GM19455 (cell line): ENCODE measurements at regions not wholly inside any gene's neighbourhood (a gene's known extent, or its start where the extent isn't known, plus 50 kb on each side); places are given as distances from the start of the nearest gene placed in this dataset.

Experiments used
- ATAC-seq: cut with Tn5 transposase; IDR thresholded peaks from one replicate; pipeline ENCODE4 v1.9.1; 2021; ENCODE audit not compliant: unreplicated experiment

DNA sequence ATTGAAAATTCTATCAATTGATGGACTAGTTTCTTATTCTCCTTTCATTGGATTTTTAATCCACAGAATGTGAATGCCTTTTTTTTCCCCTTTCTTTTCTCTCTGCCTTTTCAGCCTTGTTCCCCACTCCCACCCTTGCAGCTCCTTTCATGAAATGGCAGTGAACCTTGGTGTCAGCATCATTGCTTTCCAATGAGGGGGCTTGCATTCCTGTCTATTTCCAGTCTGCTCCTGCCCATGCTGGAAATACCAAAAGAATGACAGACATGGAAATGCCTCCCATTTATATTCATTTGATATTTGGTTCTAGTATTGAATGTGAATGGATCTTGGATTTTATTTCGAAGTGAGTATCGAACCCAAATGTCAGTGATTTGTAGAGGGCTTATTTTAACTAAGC lies 162.7 kb upstream of the SGCD start:
- ATAC-seq = no peak

DNA sequence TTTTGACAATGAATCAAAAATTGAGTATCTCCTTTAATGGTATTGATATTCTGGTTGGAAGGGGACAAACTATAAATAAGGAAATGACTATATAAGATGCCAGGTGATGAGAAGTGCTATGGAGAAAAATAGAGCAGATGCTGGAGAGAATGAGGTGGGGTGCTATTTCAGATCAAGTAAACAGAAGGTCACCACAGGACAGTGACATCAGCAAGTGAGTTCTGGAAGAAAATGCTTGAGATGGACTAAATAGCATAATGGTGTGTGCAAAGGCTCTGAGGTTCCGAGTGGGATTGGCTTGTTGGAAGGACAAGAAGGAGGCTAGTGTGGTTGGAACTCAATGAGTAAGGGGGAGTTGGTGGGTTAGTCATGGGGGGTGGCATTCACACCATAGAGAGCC lies 157.5 kb upstream of the SGCD start:
- no peak for ATAC-seq

DNA sequence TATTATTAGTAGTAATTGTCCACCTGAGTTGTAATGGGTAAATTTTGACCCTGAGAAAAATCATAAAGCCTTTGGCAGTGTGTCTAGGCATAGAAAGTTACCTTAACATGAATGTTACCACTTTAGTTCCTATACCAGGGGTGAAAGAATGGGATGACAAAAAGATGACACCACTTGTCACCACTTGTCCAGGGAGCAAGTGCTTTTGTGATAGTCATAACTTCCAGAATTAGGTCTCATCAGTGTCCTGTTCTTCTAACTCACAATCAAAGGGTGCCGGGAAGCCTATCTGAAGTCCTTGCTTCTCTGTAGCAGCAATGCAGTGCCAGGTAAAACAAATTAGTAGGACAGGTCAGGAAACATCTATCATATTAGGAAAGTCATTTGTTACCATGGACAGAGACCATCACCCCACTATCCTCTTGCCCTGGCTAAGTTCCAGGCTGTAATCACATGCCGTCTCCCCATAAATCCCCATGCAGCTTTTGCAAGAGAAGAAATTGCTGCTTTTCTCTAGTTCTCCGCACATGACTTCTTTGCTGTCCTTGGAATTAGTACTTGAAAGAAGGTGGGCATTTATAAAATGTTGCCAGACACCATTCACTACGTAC lies 156.5 kb upstream of the SGCD start:
- no peak for ATAC-seq

DNA sequence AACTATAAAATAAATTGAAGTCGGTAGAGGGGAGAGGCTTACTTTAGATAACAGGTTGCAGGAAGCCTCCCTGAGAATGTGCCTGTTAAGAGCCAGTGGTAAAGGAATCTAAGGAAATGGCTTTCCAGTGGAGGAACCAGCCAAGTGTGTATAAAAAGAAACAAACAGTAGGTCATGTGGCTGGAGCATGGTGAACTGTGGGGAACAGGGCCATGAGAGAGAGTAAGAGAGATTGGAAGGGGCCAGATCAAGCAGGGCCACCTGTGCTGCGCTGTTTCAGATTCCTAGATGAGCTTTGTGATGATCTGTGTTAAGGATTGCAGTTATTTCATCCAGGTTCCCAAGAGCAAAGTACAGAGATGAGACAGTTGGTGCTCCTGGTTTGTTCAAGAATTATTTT lies 152.7 kb upstream of the SGCD start:
- ATAC-seq = no peak

DNA sequence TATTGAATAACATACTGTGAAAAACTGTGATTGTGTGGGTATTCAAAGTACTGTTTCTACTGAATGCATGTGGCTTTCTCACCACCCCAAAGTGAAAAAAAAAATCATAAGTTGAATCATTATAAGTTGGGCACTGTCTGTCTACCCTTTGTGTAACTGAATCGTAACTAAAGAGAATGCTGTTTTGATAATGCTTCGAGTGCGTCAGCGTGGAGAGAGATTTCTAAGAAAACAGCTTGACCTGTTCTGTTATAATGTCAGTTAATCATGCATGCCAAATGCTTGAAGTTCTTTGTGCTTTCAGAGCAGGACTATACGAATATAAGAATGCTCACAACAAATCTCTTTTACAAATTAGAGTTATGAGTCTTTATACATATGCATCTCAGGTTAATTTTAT lies 148.8 kb upstream of the SGCD start:
- no peak for ATAC-seq

DNA sequence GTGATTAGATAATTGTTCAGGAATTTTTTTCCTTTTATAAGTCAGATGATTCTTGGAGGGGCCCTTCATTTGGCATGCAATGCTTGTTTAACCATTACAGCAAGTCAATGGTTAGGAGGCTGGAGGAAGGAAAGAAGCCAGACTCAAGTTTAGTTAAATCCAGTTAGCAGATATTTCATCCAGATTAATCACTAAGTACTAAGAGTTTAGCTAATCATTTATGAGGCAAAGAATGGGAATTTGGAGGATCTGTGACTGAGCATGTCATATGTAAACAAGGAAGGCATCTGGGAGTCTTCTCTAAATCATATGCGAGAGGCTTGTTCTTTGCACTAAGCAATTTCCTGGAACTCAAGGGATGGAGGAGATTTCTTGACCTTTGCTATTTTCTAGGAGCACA lies 145.3 kb upstream of the SGCD start:
- no peak for ATAC-seq

DNA sequence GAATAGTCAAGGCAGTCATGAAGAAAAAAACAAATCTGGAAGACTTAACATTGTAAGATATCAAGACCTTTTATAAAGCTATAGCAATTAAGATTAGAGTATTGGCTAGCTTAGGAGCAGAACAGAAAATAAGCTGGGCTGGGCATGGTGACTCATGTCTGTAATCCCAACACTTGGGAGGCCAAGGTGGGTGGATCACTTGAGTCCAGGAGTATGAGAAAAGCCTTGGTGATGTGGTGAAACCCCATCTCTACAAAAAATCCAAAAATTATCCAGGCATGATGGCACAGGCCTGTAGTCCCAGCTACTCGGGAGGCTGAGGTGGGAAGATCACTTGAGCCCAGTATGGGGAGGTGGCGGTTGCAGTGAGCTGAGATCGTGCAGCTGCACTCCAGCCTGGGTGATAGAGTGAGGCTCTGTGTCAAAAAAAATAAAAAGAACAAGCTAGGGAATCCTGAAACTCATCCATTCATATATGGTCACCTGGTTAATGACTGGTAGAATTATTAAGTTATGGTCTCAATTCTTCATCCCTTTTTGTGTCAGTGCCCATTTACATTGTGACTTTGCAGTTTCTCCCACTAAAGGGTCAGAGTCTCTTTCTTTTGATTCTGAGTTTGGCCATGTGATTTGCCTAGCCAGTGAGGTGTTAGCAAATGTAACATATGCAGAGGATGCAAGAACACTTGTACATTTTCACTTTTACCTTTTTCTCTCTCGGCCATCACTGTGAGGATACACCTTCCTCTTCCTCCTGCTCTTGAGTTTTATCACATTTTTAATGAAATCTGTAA lies 144.6 kb upstream of the SGCD start:
- no peak for ATAC-seq

DNA sequence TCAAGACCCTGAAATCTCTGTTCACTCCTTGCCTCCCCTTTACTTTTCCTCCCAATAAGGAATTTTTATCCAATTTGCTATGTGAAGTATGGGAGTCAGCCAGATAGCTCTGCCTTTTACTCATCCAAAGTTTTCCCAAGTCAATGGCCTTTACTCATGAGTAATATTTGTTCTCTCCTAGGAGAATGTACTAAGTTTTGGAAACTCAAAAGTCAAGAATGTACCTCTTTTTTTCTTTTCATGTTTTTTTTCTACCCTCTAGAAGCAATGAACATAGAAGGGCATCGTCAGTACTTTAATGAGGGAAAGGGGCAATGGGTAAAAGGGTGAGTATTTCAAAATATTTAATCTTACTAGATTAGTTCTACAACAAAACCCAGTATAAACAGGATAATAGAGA lies 140.2 kb upstream of the SGCD start:
- ATAC-seq = no peak

DNA sequence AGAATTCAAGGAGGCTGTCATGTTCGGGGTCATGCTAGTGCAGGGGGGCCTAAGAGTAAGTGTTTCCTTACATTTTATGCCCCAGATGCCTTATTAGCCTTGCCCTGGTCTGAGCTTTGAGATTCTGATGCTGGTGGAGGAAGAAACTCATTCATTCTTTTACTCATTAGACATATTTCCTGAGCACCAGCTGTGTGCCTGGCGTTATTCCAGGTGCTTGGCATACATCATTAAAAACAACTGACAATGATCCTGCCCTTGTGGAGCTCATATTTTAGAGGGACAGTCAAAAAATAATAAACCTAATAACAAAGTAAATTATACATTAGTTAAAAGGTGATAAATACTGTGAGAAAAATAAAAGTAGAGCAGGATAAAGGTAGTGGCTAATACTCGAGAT lies 138.9 kb upstream of the SGCD start:
- no peak for ATAC-seq

DNA sequence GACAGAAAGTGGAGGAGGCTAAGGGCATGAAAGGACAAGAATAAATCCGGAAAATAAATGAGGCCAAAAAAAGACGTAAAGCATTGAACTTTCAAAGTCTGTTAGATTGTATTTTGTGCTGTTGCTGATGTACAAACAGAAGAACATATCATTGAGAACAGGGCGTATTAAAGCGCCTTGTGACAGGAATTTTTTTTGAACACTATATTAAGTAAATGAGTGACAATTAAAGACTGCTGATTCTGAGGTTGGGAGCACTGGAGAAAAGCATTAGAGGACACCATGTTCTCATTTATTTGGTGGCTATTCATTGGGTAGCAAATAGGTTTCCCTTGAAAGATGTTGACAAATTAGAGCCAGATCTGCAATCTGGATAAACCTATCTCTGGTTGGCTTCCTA lies 137.3 kb upstream of the SGCD start:
- ATAC-seq = no peak

DNA sequence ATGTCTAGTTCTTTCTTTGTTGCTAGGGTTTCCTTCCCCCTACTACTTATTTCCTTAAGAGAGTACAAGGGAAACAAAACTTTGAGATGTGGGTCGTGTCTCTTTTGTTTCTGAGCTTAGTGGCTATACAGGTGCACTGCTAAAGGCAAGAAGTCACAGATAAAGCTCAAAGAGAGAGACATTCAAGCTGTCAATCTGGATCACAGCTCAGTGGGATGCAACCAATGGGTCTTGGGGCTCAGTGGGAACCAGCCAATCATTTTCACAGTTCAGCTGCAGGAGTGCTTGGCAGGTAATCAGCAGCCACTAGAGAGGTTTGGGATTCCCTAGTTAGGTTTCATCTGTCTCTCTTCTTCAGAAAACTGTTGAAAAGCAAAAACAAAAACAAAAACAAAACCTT lies 135.4 kb upstream of the SGCD start:
- no peak for ATAC-seq

DNA sequence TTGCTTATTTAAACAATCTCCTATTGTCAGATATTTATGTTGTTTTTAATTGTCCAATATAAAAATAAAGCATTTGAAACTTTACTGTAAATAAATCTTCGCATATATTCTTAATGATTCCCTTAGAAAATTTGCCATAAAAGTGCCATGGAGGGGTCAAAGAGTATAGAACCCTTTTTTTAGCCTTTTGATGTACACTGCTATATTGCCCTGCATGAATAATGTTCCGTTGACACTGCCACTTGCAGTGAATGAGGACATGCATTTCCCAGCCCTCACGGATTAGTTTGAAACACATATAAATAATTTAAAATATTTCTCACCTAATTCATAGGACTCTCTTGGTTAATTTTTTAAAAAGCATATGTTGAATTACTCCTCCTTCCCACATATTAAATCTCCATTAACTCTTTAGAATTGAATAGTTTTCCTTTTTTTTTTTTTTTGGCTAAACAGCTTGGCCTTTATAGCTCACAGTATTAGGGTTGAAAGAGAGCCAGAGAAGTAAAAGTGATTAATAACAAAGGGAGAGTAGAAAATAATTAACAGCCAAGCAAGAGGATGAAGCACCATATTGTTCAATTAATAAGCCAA lies 129.8 kb upstream of the SGCD start:
- no peak for ATAC-seq

DNA sequence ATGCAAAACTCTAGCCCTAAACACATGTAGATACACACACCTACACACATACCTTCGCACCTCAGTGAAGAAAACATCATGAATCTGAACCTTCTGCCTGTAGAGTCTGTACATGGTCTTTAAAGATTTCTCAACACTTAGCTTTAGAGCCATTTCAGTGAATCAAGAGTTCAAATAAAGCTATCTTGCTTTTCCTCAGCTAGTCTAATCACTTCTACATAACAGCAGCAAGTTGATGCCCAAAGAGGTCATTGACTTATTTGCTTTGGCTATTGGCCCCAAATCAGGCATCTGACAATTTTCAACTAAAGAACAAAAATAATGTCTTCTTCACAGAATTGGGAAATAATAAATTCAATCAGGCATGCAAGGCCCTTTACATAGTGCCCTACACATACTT lies 127.9 kb upstream of the SGCD start:
- no peak for ATAC-seq

DNA sequence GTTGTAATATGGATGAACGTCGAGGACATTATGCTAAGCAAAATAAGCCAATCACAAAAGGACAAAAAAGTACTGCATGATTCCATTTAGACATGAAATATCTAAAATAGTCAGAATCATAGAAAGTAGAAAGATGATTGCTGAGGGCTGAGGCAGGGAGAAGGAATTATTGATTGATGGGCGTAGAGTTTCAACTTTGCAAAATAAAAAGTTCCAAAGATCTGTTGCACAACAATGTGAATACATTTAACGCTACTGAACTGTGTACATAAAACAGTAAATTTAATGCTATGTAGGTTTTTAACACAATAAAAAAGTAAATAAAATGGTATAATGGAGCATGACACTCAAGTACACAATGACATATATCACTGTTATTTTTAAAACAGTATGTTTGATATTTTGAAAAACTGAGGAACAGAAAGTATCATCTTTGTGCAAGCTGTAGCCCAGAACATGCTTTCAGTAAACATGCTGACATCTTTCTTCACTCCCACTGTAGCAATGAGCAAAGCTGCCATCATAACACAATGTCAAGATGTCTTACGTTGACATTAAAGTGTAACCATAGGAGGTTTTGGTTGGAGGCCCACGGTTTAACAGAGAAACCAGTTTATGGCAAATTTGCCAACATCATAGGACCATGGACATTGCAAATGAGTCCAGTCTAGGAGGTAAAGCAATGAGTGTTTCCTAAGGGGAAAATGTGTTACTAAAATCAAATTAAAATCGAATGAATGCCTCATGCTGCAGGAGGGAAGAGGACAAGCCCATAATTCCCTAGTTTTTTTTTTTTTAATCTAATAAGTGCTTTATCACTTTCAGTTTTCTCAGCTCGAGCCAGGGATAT lies 125.8 kb upstream of the SGCD start:
- ATAC-seq = no peak

DNA sequence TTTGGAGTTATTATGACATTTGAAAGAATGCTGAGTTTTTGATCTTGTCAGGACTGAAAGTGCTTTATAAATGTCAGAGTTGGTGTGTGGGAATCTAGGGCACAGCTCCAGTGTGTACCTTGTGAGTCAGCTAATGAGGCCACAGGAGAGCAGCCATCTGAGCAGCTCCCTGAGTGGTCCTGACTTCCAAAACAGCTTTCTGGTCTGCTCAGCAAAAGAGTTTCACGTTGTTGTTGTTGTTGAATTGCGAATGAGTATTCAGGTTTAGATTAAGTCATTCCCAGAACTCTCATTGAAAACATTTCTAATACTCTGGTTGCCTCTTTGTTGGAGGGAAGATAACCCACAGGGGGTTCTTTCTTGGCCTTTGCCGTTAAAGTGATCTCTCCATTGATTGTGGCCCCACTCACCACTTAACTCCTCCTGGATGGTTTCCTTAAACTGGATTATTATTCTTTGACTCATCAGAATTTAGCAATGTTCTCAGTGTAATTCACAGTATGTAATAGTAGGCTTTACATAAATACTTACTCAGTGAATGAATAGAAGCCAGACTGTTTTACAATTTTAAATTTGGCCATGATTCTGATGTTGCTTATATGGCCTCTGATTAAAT lies 125.1 kb upstream of the SGCD start:
- no peak for ATAC-seq

DNA sequence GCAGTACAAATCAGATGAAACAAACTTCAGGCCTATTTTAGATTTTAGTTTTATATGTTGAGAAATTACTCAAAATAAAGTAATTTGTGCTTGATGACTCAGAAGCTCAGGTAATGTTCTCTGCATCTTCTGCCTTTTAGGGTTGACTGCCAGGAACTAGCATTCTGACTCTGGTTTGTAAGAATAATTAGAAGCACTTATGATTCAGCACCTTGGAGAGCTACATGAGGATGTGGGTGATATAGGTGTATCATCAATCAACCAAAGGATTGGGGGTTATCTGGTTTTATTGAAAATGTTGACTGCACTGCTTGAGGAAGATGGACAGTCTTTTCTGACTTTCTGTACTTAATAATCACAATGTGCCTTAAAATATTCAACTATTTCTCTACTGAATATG lies 118.7 kb upstream of the SGCD start:
- no peak for ATAC-seq

DNA sequence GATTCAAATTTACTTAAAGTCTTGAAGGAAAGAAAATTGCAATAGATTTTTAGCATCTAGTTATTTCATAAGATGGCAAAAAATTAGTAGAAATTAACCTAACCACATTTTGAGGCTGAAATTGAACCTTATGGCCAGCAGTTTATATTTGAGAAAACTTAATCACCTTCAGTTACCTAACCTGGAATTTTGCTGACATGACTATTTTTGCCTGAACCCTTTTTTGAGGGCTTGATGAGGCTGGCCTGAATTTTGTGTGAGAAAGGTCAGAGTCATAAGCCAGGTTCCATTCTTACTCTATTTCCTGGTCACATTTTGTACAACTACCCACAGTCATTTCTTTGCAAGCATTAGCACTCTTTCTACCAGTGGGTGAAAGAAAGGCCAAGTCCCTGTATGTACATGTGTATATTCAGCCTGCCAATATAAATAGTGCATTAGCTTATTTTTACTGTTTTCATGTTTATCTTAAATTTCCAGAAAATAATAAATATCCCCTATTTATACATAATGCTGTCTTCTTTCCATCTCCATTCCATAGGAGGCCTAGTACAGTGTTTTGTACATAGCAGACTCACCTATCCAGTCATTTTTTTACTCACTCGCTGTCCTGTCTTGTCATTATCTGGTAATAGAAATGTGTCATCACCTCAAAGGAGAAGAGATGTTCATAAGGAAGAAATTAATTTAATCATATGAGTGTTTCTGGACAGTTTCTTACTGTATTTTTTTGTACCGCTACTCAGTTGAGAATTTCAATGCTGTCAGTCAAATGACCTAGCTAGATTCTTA lies 108.4 kb upstream of the SGCD start:
- no peak for ATAC-seq

DNA sequence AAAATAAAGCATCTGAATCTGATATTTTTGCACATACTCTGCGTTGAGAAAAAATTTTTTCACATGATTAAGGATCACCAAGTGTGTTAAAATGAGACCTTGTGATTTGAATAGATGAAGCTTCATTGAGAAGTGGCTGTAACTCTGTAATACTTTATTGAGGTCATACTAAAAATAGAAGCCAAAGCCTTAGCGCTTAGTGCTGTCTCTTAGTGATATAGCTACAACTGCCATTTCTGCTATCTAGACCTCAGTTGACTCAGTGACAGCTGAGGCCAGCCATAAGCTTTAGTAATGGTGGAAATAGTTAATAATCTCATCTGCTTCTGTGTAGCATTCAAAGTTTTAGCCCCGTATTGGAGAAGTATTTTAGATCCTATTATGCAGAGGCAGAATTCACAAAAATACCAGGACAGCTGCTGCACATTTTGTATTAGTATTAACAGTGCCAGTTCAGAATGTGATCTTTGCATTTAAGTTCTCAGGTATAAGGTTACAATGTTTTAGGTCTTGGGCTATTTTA lies 107.4 kb upstream of the SGCD start:
- ATAC-seq = no peak

DNA sequence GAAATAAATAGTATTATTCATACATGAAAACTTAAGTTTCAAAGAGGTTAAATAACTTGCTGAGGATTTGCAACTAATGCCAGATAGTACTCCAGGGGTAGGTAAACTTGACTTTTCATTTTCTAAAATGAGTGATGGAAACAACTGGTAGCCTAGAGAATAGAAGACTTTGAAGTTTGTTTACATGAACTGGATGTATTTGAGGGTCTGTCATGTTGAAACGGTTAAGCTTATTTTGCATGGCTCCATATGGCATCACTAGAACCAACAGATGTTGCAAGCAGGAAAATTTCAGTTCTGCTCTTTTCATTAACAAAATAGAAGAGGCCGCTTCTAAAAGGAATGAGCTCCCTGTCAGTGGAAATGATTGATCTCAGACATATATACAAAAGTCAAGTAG lies 105.1 kb upstream of the SGCD start:
- ATAC-seq = no peak

DNA sequence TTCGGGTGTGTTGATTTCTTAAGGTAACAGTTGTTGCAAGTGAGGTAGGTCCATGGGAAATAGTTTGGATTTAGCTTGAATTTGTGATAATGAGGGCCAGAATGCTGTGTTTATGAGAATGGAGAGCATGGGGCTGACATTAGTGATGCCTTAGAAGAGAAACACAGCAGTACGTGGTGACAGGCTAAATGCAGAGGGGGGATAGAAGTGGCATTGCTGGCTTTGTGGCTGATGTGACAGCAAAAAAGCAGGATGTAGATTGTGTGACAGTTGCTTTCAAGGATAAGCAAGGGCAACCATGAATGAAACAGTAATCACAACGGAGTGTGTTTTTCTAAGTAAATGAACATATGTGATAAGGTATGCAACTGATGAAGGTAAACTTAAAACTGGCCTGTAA lies 103.4 kb upstream of the SGCD start:
- ATAC-seq = no peak
